Common myeloid progenitor, CD34-positive (primary cell): ENCODE measurements at regions not wholly inside any gene's neighbourhood (a gene's known extent, or its start where the extent isn't known, plus 50 kb on each side); places are given as distances from the start of the nearest gene placed in this dataset.
"Not testable (repeated sequence)": the region's sequence is repeated elsewhere in the genome, so short reads cannot be mapped to it uniquely, and the experiment has no call there.

Experiments used
- CTCF ChIA-PET: fragments of 350-600 bp; sonication (Branson Sonifier 250); formaldehyde crosslinking; loops from one replicate; lab custom pipeline; 2021; ENCODE audit warnings: antibody characterized with exemption; lab: Charles Lee
- POLR2A ChIA-PET: fragments of 350-600 bp; sonication (Branson Sonifier 250); formaldehyde crosslinking; loops from one replicate; lab custom pipeline; 2021; ENCODE audit warnings: antibody characterized with exemption; lab: Charles Lee
- DNase-seq, 3 donors: peaks; one replicate each; pipeline versions ENCODE4 v3.0.0 to v3.0.0-alpha.2; 2013
- H3K27ac ChIP-seq, 2 experiments: 1 replicate in 1 of 2; 2 replicates in 1 of 2; pipeline ENCODE4 v1.7.0; 2013; ENCODE audit warnings: inconsistent platforms in 2 of 2, low read length in 2 of 2, mild to moderate bottlenecking in 2 of 2, low read depth in 1 of 2, moderate library complexity in 1 of 2; ENCODE audit not compliant: severe bottlenecking in 2 of 2, insufficient read depth in 1 of 2, poor library complexity in 1 of 2
- H3K27me3 ChIP-seq, 5 experiments: replicated peaks in 2 of 5; 1 replicate in 3 of 5; 2 replicates in 2 of 5; pipeline versions ENCODE4 v1.6.1 to v1.7.0; 2013; ENCODE audit warnings: low read length in 4 of 5, mild to moderate bottlenecking in 2 of 5, moderate library complexity in 2 of 5, inconsistent platforms in 1 of 5; ENCODE audit not compliant: insufficient read depth in 5 of 5, control insufficient read depth in 4 of 5
- H3K36me3 ChIP-seq, 4 experiments: 1 replicate in 2 of 4; 2 replicates in 2 of 4; pipeline versions ENCODE4 v1.6.1 to v1.7.0; 2013; ENCODE audit warnings: low read length in 3 of 4, control low read depth in 1 of 4, mild to moderate bottlenecking in 1 of 4; ENCODE audit not compliant: control insufficient read depth in 4 of 4, insufficient read depth in 4 of 4
- H3K4me1 ChIP-seq, 4 experiments: 1 replicate in 3 of 4; 2 replicates in 1 of 4; pipeline versions ENCODE4 v1.6.1 to v1.7.1; 2013; ENCODE audit warnings: low read length in 3 of 4, mild to moderate bottlenecking in 3 of 4, control low read depth in 1 of 4, inconsistent platforms in 1 of 4, moderate library complexity in 1 of 4; ENCODE audit not compliant: control insufficient read depth in 4 of 4, insufficient read depth in 4 of 4; ENCODE audit errors: control extremely low read depth in 1 of 4
- H3K4me3 ChIP-seq, 7 experiments: 1 replicate in 4 of 7; 2 replicates in 3 of 7; pipeline versions ENCODE4 v1.5.1 to v1.7.0; 2013; ENCODE audit warnings: mild to moderate bottlenecking in 7 of 7, low read length in 6 of 7, moderate library complexity in 6 of 7, inconsistent platforms in 2 of 7, low read depth in 2 of 7, control low read depth in 1 of 7; ENCODE audit not compliant: insufficient read depth in 4 of 7, control insufficient read depth in 1 of 7; ENCODE audit errors: extremely low read depth in 1 of 7
- H3K9me3 ChIP-seq, 5 experiments: 1 replicate in 4 of 5; 2 replicates in 1 of 5; pipeline versions ENCODE4 v1.6.1 to v1.7.1; 2013; ENCODE audit warnings: low read length in 4 of 5, mild to moderate bottlenecking in 2 of 5, inconsistent platforms in 1 of 5, low read depth in 1 of 5, moderate library complexity in 1 of 5; ENCODE audit not compliant: control insufficient read depth in 4 of 5, insufficient read depth in 2 of 5; ENCODE audit errors: control extremely low read depth in 1 of 5
- whole genome bisulfite sequencing: methylation state at CpG from one replicate; pipeline ENCODE4 v1.1.5; 2013; ENCODE audit not compliant: insufficient coverage; 5-methylcytosine and 5-hydroxymethylcytosine counted together

DNA sequence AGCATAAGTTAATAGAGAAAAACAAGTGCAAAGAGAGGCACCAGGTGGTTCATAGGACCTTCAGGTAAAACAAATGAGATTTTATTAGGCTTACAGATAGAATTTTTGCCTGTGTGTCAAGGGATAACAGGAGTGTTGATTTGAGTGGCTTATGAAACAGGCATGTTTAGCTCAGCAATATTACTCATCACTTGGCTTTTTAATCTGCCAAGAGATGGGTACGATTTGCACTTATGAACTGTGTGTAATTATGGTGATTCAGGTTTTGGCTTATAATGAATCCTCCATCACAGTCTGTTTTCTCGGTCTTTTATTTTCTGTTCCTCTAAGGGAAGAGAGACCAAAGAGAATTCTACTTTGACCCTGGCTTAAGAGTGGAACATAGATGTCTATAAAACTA, 199.3 kb downstream of the DMRTA1 start:
- POLR2A ChIA-PET, result no interaction called here
- H3K36me3 ChIP-seq, result no peaks in the 10 kb centered on the region
- no peaks in the 10 kb centered on the region for H3K9me3 ChIP-seq
- no peak for DNase-seq
- CTCF ChIA-PET, result no interaction called here
- WGBS, result no CpG with 5 or more reads among the region's 2 CpGs
- no peak overlapping the region for H3K4me3 ChIP-seq
- no peaks in the 10 kb centered on the region for H3K27me3 ChIP-seq
- no peaks in the 10 kb centered on the region for H3K4me1 ChIP-seq
- H3K27ac ChIP-seq, result no peak overlapping the region

- DNase-seq, result no peak
- Histone ChIP-seq H3K27me3 (no peaks in the 10 kb centered on the region), H3K27ac (no peak overlapping the region), H3K9me3 (no peaks in the 10 kb centered on the region), H3K36me3 (no peaks in the 10 kb centered on the region), H3K4me1 (no peaks in the 10 kb centered on the region), H3K4me3 (no peak overlapping the region)
- ChIA-PET CTCF (no interaction called here), POLR2A (no interaction called here)
- 58% methylated on average over 1 of the region's 2 CpGs for WGBS
Measured at GRCh38 chr9:22649384-22649783, 202.8 kb downstream of the DMRTA1 start.

DNA sequence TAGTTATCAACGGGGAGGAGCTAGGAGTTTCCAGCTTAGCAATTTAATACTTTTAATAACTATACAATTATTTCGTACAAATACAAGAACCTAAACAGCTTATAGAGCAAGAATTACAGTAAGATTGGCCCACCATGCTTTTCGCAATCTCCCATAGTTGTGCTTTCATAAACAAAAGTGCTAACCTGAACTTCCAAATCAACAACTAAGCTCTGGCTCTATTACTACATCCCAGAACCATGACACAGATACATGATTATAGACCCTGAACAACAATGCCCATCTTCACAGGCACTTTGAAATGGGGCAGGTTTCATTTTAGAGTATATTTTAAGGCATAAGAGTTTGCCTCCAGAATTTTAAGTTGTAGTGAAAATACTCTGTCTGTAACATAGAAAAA, 203.5 kb downstream of the DMRTA1 start:
- CTCF ChIA-PET, result no interaction called here
- POLR2A ChIA-PET, result no interaction called here
- DNase-seq, result no peak

GRCh38 chr9:22650946-22651345, 204.3 kb downstream of the DMRTA1 start:
- no peak for DNase-seq
- Histone ChIP-seq H3K36me3 (no peaks in the 10 kb centered on the region), H3K4me1 (no peaks in the 10 kb centered on the region), H3K4me3 (no peak overlapping the region), H3K9me3 (no peaks in the 10 kb centered on the region), H3K27me3 (no peaks in the 10 kb centered on the region), H3K27ac (no peak overlapping the region)
- ChIA-PET POLR2A (no interaction called here), CTCF (no interaction called here)

More for the DNA sequence above, 203.5 kb downstream of the DMRTA1 start:
- Histone ChIP-seq H3K9me3 (no peaks in the 10 kb centered on the region), H3K4me1 (no peaks in the 10 kb centered on the region), H3K27ac (no peak overlapping the region), H3K27me3 (no peaks in the 10 kb centered on the region), H3K36me3 (no peaks in the 10 kb centered on the region), H3K4me3 (no peak overlapping the region)
- 100% methylated on average over 2 of the region's 3 CpGs for WGBS

DNA sequence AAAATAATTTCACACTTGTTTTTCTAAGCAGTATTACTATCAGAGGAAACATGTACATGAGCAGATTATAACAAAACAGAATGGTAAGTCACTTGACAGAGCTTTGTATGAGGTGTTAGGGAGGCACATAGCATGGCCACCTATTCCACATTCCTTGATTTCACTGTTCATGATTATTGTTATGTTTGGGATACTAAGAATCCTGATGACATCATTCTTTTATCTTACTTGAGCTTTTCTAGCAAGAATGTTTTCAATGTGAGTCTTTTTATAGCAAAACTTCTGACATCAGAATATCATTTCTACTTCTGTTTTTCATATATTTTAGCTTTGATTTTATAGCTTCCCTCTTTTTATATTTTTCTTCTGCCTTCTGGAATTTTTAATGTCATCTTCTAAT, 208.2 kb downstream of the DMRTA1 start:
- Histone ChIP-seq H3K9me3 (no peaks in the 10 kb centered on the region), H3K4me1 (no peaks in the 10 kb centered on the region), H3K27me3 (no peaks in the 10 kb centered on the region), H3K4me3 (no peak overlapping the region), H3K36me3 (no peaks in the 10 kb centered on the region), H3K27ac (no peak overlapping the region)
- DNase-seq, result no peak
- ChIA-PET POLR2A (no interaction called here), CTCF (no interaction called here)

DNA sequence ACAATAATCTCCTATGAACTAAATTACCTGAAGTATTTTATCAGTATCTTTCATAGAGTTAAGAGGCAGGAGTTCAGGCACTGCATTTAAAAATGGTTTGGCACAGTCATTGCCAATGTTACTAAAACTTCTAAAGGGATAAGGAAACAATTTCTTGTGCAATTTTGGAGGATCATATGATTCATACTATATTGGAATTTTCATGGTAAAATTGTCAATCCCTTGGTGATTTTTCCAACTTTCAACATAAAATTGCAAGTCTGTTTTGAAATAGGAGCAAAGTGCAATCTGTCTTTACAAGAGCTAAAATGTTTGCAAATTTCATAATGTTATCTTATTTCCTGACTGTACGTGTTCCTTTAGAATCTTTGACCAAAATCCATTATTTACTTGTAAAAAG, 211.1 kb downstream of the DMRTA1 start:
- ChIA-PET CTCF (no interaction called here), POLR2A (no interaction called here)
- Histone ChIP-seq H3K27me3 (no peaks in the 10 kb centered on the region), H3K9me3 (no peaks in the 10 kb centered on the region), H3K4me1 (no peaks in the 10 kb centered on the region), H3K36me3 (no peaks in the 10 kb centered on the region), H3K27ac (no peak overlapping the region), H3K4me3 (no peak overlapping the region)
- WGBS, result no CpG with 5 or more reads among the region's 1 CpG
- no peak for DNase-seq

GRCh38 chr9:22658484-22658883, 211.9 kb downstream of the DMRTA1 start:
- H3K27me3 ChIP-seq, DNase-seq, H3K4me3 ChIP-seq, H3K36me3 ChIP-seq, CTCF ChIA-PET, POLR2A ChIA-PET, H3K4me1 ChIP-seq, H3K9me3 ChIP-seq, H3K27ac ChIP-seq: not testable (repeated sequence)
- 43% methylated on average over 1 of the region's 2 CpGs for WGBS

DNA sequence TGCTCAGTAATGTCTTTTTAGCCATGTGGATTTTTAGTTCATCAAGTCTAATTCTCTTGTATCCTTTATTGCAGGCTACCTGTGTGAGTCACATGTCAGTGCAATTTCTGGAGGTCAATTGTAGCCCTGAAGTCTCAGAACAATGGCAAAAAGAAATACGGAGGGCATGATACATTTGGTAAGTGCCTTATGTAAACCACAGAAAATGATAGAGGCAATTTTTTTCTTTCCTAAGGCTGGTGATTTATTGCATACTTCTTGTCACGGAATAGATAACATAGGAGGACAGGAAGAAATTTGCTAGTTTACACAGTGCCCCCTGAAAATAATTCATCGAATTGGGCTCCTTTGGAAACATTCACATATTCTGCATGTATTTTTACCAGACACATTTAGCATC, 235.9 kb downstream of the DMRTA1 start:
- H3K4me3 ChIP-seq, result no peak overlapping the region
- no peaks in the 10 kb centered on the region for H3K27me3 ChIP-seq
- ChIA-PET CTCF (no interaction called here), POLR2A (no interaction called here)
- DNase-seq, result no peak
- H3K9me3 ChIP-seq, result no peaks in the 10 kb centered on the region
- H3K27ac ChIP-seq, result no peak overlapping the region
- WGBS, result 64% methylated on average over 3 of the region's 3 CpGs
- no peaks in the 10 kb centered on the region for H3K4me1 ChIP-seq
- no peaks in the 10 kb centered on the region for H3K36me3 ChIP-seq
